Hematopoietic multipotent progenitor cell treated with erythropoietin and hydrocortisone succinate and interleukin-3 and kit ligand, for 8 days (in vitro differentiated cells): ENCODE measurements at regions not wholly inside any gene's neighbourhood (a gene's known extent, or its start where the extent isn't known, plus 50 kb on each side); places are given as distances from the start of the nearest gene placed in this dataset.

Source experiments
- DNase-seq: peaks from one replicate; pipeline ENCODE4 v3.0.0-alpha.2; 2015

DNA sequence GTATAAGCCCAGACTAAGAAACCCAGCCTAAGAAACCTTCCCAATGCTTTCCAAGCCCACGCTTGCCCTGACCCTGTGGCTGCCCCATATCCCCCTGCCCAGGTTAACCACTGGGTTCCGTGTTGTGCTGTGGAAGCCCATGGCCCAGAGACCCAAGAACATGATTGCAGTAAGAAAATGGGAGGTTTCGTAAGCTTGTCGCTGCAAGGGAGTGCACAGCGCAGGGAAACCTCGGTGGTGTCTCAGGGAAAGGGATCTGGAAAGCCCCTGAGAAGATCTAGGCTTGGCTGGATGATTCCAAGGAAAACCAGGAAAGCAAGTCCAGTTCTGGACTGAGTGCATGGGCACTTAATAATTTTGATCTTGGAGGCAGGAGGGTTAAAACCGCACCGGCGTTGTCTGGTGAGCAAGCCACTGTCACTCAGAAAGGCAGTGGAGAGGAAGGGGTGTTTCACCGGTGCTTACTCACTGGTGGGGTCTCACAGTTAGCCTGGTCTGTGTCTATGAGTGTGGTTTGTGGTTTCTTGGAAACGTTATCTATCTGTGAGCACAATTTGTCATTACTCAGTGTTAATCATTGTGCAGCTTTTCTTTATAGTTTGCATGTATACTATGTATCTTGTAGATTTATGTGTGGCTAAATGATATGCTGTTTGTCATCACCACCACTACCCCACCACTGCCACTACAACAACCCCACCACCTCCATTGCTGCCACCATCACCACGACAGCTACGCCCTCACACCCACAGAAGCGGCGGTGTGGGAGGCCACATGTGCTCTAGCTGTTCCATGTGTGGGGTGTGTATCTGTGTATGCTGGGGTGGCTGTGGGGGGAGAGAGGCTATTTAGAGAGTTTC lies 53.3 kb upstream of the PRDM11 start:
- DNase-seq, result peak; percentile 91

DNA sequence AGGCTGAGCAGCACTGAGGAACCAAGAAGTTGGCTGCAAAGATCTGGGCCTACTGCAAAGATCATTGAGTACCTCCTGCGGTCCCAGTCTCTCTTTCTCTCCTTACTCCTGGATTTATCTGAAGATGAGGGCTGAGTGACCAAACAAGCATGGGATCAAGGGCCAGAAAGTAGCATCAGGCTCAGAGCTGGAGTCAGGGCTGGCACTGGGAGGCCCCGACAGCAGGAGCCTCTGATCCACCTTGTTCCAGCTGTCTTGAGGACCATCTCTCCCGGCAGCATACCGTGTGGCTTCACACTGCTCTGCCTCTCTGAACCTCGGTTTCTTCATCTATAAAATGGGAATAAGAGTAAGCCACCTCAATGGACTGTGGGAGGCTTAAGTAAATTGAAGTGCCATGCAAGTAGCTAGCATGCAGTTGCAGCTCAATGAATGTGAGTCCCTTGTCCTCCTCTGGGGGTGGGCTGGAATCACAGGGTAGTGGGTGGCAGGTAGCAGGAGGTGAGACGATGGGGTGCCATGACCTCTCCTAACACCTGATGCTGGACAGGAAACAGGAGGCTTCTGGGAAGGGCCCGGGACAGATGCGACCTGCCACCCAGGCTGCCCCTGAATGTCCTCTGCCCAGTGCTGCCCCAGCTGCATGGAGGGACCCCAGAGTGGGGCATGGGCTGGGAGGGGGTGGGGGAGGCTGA lies 52.5 kb upstream of the PRDM11 start:
- DNase-seq, result no peak

DNA sequence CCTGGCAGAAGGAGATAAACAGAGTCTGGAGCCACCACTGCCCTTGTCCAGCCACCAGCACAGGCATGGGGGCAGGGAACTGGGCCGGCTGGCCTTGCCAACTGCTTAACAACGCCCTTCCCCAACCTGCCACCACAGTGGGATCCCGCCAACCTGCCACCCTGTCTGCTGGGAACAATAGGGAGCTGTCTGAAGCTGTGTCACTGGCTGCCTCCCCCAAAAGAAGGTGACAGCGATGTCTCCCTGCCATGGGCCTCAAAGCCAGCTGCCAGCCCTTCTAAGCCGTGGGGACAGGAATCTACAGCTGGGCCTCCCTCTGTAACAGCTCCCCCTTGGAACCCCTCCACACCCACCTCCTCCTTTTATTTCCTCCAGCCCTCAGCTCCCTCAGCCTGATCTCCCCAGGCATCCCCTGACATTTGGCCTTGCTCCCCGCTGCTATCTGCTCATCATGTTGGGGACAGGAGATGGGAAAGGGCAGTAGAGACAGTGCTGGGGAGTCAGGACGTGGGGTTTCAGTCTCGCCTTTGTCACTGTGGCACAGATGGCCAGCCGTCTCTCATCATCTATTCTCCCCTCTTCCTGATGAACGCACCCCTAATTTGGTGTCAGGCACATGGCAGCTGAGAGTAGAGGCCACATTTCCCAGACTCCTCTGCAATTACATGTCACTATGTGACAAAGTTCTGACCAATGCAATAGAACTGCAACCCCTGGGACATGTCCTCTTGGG lies 51.3 kb upstream of the PRDM11 start:
- peak; percentile 21 for DNase-seq

DNA sequence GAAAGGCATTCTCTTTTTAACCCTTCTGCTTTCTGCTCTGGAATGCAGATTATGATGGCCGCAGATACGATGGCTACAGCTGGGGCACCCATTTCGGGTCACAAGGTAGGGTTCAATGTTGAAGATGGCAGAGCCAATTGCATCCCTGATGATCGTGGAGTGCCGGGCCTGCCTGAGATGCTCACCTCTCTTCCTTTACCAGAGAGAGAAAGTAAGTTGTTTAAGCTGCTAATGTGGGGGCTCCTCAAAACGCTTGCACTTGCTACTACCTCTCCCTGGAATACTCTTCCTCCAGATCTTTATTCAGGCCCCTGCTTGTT lies 50.8 kb upstream of the PRDM11 start:
- DNase-seq, result no peak

DNA sequence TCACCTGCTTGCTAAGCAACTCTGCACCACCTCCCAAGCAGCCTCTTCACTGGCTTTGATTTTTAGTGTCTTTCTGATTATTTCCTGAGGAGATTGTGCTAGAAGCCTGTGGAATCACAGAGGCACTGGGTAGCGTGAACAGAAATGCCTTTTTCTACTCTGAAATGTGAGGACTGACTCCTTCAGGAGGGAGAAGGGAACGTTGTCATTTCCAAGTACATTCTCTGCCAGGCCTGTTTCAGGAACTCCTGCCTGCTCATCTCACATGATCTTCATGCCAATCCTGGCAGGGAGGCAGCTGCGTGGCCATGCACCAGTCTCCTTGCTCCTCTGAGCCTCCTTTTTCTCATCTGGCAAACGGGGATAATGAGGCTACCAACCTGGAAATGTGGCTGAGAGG lies 49.8 kb upstream of the PRDM11 start:
- DNase-seq, result no peak
